Stimulated activated CD4-positive, alpha-beta T cell treated with anti-CD3 and anti-CD28 coated beads, Interleukin-12 subunit alpha, Interleukin-12 subunit beta, amount 100 ng/mL, for 24 hours (primary cell): ENCODE measurements at regions not wholly inside any gene's neighbourhood (a gene's known extent, or its start where the extent isn't known, plus 50 kb on each side); places are given as distances from the start of the nearest gene placed in this dataset.
"Not testable (repeated sequence)": the region's sequence is repeated elsewhere in the genome, so short reads cannot be mapped to it uniquely, and the experiment has no call there.

Source experiments
- DNase-seq, 2 experiments: peaks; one replicate each; pipeline ENCODE4 v3.0.0-alpha.2; 2020; ENCODE audit warnings: low read depth in 2 of 2

GRCh38 chr2:14423145-14423906 is 209.2 kb upstream of the LRATD1 start:
- no peak for DNase-seq

- no peak for DNase-seq
Measured at GRCh38 chr2:14424478-14425390, 207.8 kb upstream of the LRATD1 start.

GRCh38 chr2:14425869-14426268 is 206.6 kb upstream of the LRATD1 start:
- no peak for DNase-seq

GRCh38 chr2:14428056-14428455 is 204.5 kb upstream of the LRATD1 start:
- DNase-seq = no peak

- DNase-seq = no peak
Measured at GRCh38 chr2:14433946-14434495, 198.5 kb upstream of the LRATD1 start.

- DNase-seq = no peak
Measured at GRCh38 chr2:14445670-14446069, 186.8 kb upstream of the LRATD1 start.

GRCh38 chr2:14448340-14448739 is 184.2 kb upstream of the LRATD1 start:
- no peak for DNase-seq

- DNase-seq = no peak
Measured at GRCh38 chr2:14451312-14451711, 181.2 kb upstream of the LRATD1 start.

- DNase-seq = no peak
Measured at GRCh38 chr2:14454202-14454601, 178.3 kb upstream of the LRATD1 start.

GRCh38 chr2:14459786-14460325 is 172.7 kb upstream of the LRATD1 start:
- DNase-seq = no peak

GRCh38 chr2:14475994-14476393 is 156.5 kb upstream of the LRATD1 start:
- DNase-seq = no peak

GRCh38 chr2:14479486-14479885 is 153.0 kb upstream of the LRATD1 start:
- DNase-seq = no peak

GRCh38 chr2:14480120-14480519 is 152.4 kb upstream of the LRATD1 start:
- DNase-seq = no peak

GRCh38 chr2:14480906-14481305 is 151.6 kb upstream of the LRATD1 start:
- DNase-seq = no peak

- DNase-seq = no peak
Measured at GRCh38 chr2:14492920-14493503, 139.5 kb upstream of the LRATD1 start.

GRCh38 chr2:14494759-14495158 is 137.8 kb upstream of the LRATD1 start:
- no peak for DNase-seq

- no peak for DNase-seq
Measured at GRCh38 chr2:14501061-14501460, 131.5 kb upstream of the LRATD1 start.

- DNase-seq = not testable (repeated sequence)
Measured at GRCh38 chr2:14506955-14507354, 125.6 kb upstream of the LRATD1 start.

GRCh38 chr2:14511541-14511940 is 121.0 kb upstream of the LRATD1 start:
- no peak for DNase-seq

GRCh38 chr2:14513903-14514302 is 118.6 kb upstream of the LRATD1 start:
- DNase-seq = no peak

- DNase-seq = no peak
Measured at GRCh38 chr2:14516844-14517243, 115.7 kb upstream of the LRATD1 start.

GRCh38 chr2:14517731-14518130 is 114.8 kb upstream of the LRATD1 start:
- no peak for DNase-seq
